CD14-positive monocyte (primary cell): ENCODE measurements at regions not wholly inside any gene's neighbourhood (a gene's known extent, or its start where the extent isn't known, plus 50 kb on each side); places are given as distances from the start of the nearest gene placed in this dataset.

Source experiments
- DNase-seq, 3 donors: peaks; one replicate each; pipeline ENCODE4 v3.0.0-alpha.2; 2011 to 2022
- H2AFZ ChIP-seq: 2 replicates; pipeline ENCODE4 v1.6.0; 2012; ENCODE audit warnings: mild to moderate bottlenecking, low read depth, low read length, inconsistent platforms; ENCODE audit not compliant: insufficient read depth, poor library complexity, severe bottlenecking
- H3K27ac ChIP-seq, 2 donors: 1 replicate in 1 of 2; 2 replicates in 1 of 2; pipeline ENCODE4 v1.5.1; 2012 to 2013; ENCODE audit warnings: low read length in 2 of 2, control low read depth in 1 of 2, inconsistent platforms in 1 of 2, low read depth in 1 of 2, mild to moderate bottlenecking in 1 of 2
- H3K27me3 ChIP-seq, 2 donors: one replicate each; pipeline versions ENCODE4 v1.6.0 to v1.6.1; 2011 to 2013; ENCODE audit warnings: low read length in 2 of 2; ENCODE audit not compliant: control insufficient read depth in 2 of 2, insufficient read depth in 2 of 2
- H3K36me3 ChIP-seq, 2 donors: replicated peaks in 1 of 2; 1 replicate in 1 of 2; 2 replicates in 1 of 2; pipeline versions ENCODE4 v1.5.1 to v1.6.1; 2012 to 2013; ENCODE audit warnings: low read length in 2 of 2, control low read depth in 1 of 2, inconsistent platforms in 1 of 2, mild to moderate bottlenecking in 1 of 2; ENCODE audit not compliant: insufficient read depth in 2 of 2, control insufficient read depth in 1 of 2
- H3K4me1 ChIP-seq, 2 donors: 1 replicate in 1 of 2; 2 replicates in 1 of 2; pipeline versions ENCODE4 v1.5.1 to v1.6.1; 2012 to 2013; ENCODE audit warnings: low read length in 2 of 2, control low read depth in 1 of 2, inconsistent platforms in 1 of 2, mild to moderate bottlenecking in 1 of 2, moderate library complexity in 1 of 2; ENCODE audit not compliant: insufficient read depth in 2 of 2, control insufficient read depth in 1 of 2
- H3K4me2 ChIP-seq: replicated peaks from 2 replicates; pipeline ENCODE3; 2012; ENCODE audit warnings: low read length, moderate library complexity, mild to moderate bottlenecking; ENCODE audit not compliant: poor library complexity, severe bottlenecking; ENCODE audit errors: extremely low read depth
- H3K4me3 ChIP-seq, 3 experiments: fragments of 200-600 bp in 1 of 3; sonication (generic) in 1 of 3; replicated peaks in 1 of 3; 1 replicate in 2 of 3; 2 replicates in 1 of 3; pipeline ENCODE4 v1.5.1; 2011 to 2013; ENCODE audit warnings: low read length in 3 of 3, mild to moderate bottlenecking in 3 of 3, control low read depth in 2 of 3, low read depth in 2 of 3, inconsistent platforms in 1 of 3, moderate library complexity in 1 of 3
- H3K79me2 ChIP-seq: 2 replicates; pipeline ENCODE4 v1.6.0; 2012; ENCODE audit warnings: mild to moderate bottlenecking, control low read depth, inconsistent platforms, low read length, moderate library complexity; ENCODE audit not compliant: insufficient read depth
- H3K9ac ChIP-seq: 2 replicates; pipeline ENCODE4 v1.6.0; 2017; ENCODE audit warnings: low read length, mild to moderate bottlenecking; ENCODE audit not compliant: insufficient read depth, poor library complexity, severe bottlenecking
- H3K9me3 ChIP-seq, 2 donors: replicated peaks in 1 of 2; 1 replicate in 1 of 2; 2 replicates in 1 of 2; pipeline versions ENCODE4 v1.5.1 to v1.6.1; 2012 to 2013; ENCODE audit warnings: low read length in 2 of 2, control low read depth in 1 of 2; ENCODE audit not compliant: control insufficient read depth in 1 of 2, insufficient read depth in 1 of 2
- H4K20me1 ChIP-seq: 2 replicates; pipeline ENCODE4 v1.6.0; 2012; ENCODE audit warnings: mild to moderate bottlenecking, low read length, control low read depth, moderate library complexity; ENCODE audit not compliant: insufficient read depth
- H3K27ac Mint-ChIP-seq, 7 donors: one replicate each; pipeline ENCODE4 v1.8.0; 2020; ENCODE audit warnings: mild to moderate bottlenecking in 7 of 7, mixed read lengths in 7 of 7, moderate library complexity in 6 of 7, inconsistent platforms in 2 of 7
- H3K27me3 Mint-ChIP-seq, 3 donors: one replicate each; pipeline ENCODE4 v1.8.0; 2021 to 2022; ENCODE audit warnings: low read depth in 3 of 3, mild to moderate bottlenecking in 3 of 3, mixed read lengths in 3 of 3, moderate library complexity in 3 of 3, inconsistent platforms in 1 of 3
- H3K36me3 Mint-ChIP-seq, 2 donors: one replicate each; pipeline ENCODE4 v1.8.0; 2020; ENCODE audit warnings: mixed read lengths in 2 of 2, inconsistent platforms in 1 of 2, mild to moderate bottlenecking in 1 of 2
- H3K4me1 Mint-ChIP-seq: one replicate; pipeline ENCODE4 v1.8.0; 2020; ENCODE audit warnings: mild to moderate bottlenecking, mixed read lengths
- H3K4me3 Mint-ChIP-seq, 2 donors: one replicate each; pipeline ENCODE4 v1.8.0; 2020; ENCODE audit warnings: mild to moderate bottlenecking in 2 of 2, mixed read lengths in 2 of 2, moderate library complexity in 1 of 2
- H3K9me3 Mint-ChIP-seq, 7 donors: one replicate each; pipeline ENCODE4 v1.8.0; 2020 to 2022; ENCODE audit warnings: mixed read lengths in 7 of 7, mild to moderate bottlenecking in 6 of 7, moderate library complexity in 6 of 7, inconsistent platforms in 2 of 7
- CTCF ChIP-seq: fragments of 200-600 bp; IDR thresholded peaks from one replicate; pipeline ENCODE4 v1.8.0; 2022; ENCODE audit warnings: antibody characterized with exemption, mild to moderate bottlenecking
- WGBS: methylation state at CpG from one replicate; pipeline ENCODE4 v1.1.5; 2013; ENCODE audit warnings: missing lambda C conversion rate; ENCODE audit not compliant: insufficient coverage; 5-methylcytosine and 5-hydroxymethylcytosine counted together
- intact Hi-C, 2 donors: fragments of 100-400 bp; cut with micrococcal nuclease; formaldehyde crosslinking; loops; one replicate each; pipeline versions ENCODE4 v1.15.0 to v1.15.1; 2023

- Histone ChIP-seq H2AFZ (no peak overlapping the region), H3K27me3 (no peaks in the 10 kb centered on the region), H3K36me3 (no peaks in the 10 kb centered on the region), H3K4me1 (no peaks in the 10 kb centered on the region), H3K4me3 (no peak overlapping the region), H3K9ac (no peak overlapping the region), H4K20me1 (no peaks in the 10 kb centered on the region), H3K4me2 (no peak overlapping the region), H3K79me2 (no peaks in the 10 kb centered on the region), H3K27ac (no peak overlapping the region), H3K9me3 (peaks cover 4 to 6% of the 10 kb centered on the region in 2 donors)
- Mint-ChIP-seq H3K27me3 (no peaks in the 10 kb centered on the region), H3K9me3 (peaks cover 0 to 13% (median 4%) of the 10 kb centered on the region in 7 donors), H3K4me3 (no peak overlapping the region), H3K4me1 (no peaks in the 10 kb centered on the region), H3K27ac (no peak overlapping the region), H3K36me3 (no peaks in the 10 kb centered on the region)
- DNase-seq: no peak
- TF ChIP-seq CTCF: no peak
- WGBS: no CpG with 5 or more reads among the region's 2 CpGs
- intact Hi-C loops: no loop called here
Measured at GRCh38 chr7:53466371-53466770, 430.9 kb downstream of the POM121L12 start.

- intact Hi-C loops: no loop called here
- no peak for TF ChIP-seq CTCF
- no peaks in the 10 kb centered on the region for H3K4me1 Mint-ChIP-seq
- Histone ChIP-seq H3K27me3 (no peaks in the 10 kb centered on the region), H3K9ac (no peak overlapping the region), H3K4me1 (no peaks in the 10 kb centered on the region), H3K4me2 (no peak overlapping the region), H3K36me3 (no peaks in the 10 kb centered on the region), H4K20me1 (no peaks in the 10 kb centered on the region), H3K9me3 (peaks cover 0 to 5% of the 10 kb centered on the region in 2 donors), H3K27ac (no peak overlapping the region), H3K79me2 (no peaks in the 10 kb centered on the region), H2AFZ (no peak overlapping the region), H3K4me3 (no peak overlapping the region)
- peaks cover 0 to 16% (median 3%) of the 10 kb centered on the region in 7 donors for H3K9me3 Mint-ChIP-seq
- no peak overlapping the region for H3K4me3 Mint-ChIP-seq
- no peaks in the 10 kb centered on the region for H3K36me3 Mint-ChIP-seq
- WGBS: no CpG with 5 or more reads among the region's 4 CpGs
- no peak for DNase-seq
- no peak overlapping the region for H3K27ac Mint-ChIP-seq
- no peaks in the 10 kb centered on the region for H3K27me3 Mint-ChIP-seq
Measured at GRCh38 chr7:53470336-53470970, 435.0 kb downstream of the POM121L12 start.
